ENCODE measurements at regions not wholly inside any gene's neighbourhood (a gene's known extent, or its start where the extent isn't known, plus 50 kb on each side); places are given as distances from the start of the nearest gene placed in this dataset.

- no peak for TF ChIP-seq ZFX (IDR thresholded peaks at IDR 0.05)
- TF ChIP-seq, protein P1, sequence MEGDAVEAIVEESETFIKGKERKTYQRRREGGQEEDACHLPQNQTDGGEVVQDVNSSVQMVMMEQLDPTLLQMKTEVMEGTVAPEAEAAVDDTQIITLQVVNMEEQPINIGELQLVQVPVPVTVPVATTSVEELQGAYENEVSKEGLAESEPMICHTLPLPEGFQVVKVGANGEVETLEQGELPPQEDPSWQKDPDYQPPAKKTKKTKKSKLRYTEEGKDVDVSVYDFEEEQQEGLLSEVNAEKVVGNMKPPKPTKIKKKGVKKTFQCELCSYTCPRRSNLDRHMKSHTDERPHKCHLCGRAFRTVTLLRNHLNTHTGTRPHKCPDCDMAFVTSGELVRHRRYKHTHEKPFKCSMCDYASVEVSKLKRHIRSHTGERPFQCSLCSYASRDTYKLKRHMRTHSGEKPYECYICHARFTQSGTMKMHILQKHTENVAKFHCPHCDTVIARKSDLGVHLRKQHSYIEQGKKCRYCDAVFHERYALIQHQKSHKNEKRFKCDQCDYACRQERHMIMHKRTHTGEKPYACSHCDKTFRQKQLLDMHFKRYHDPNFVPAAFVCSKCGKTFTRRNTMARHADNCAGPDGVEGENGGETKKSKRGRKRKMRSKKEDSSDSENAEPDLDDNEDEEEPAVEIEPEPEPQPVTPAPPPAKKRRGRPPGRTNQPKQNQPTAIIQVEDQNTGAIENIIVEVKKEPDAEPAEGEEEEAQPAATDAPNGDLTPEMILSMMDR (IDR thresholded peaks at IDR 0.05 in 2 of 3, conservative IDR thresholded peaks at IDR 0.05 in 1 of 3; ENCODE audit: borderline replicate concordance in 1 of 3, insufficient read depth in 1 of 3, low read depth in 2 of 3, low read length in 2 of 3) = no peak
- TF ChIP-seq POLR2A (IDR thresholded peaks at IDR 0.05; ENCODE audit: borderline replicate concordance, extremely low read depth, insufficient read depth, insufficient read length) = no peak
- TF ChIP-seq REST (IDR thresholded peaks at IDR 0.05; ENCODE audit: low read depth) = no peak
- TF ChIP-seq POLR2AphosphoS5 (IDR thresholded peaks at IDR 0.05; ENCODE audit: low read depth, low read length) = no peak
- TF ChIP-seq TCF7L2 (IDR thresholded peaks at IDR 0.05; ENCODE audit: borderline replicate concordance, extremely low read depth, insufficient read depth, insufficient read length) = no peak
- TF ChIP-seq EZH2 (IDR thresholded peaks at IDR 0.05) = no peak
- no peak for TF ChIP-seq EGR1 (IDR thresholded peaks at IDR 0.05; ENCODE audit: low read depth)
Measured at GRCh38 chr10:109689785-109690184, 233.5 kb downstream of the XPNPEP1 start.

Measured in HCT116 (cell line).